Psoas muscle (tissue), 7 donors: ENCODE measurements at regions not wholly inside any gene's neighbourhood (a gene's known extent, or its start where the extent isn't known, plus 50 kb on each side); places are given as distances from the start of the nearest gene placed in this dataset.

Source experiments
- ATAC-seq, 4 donors: fragments of 200-7000 bp; cut with Tn5 transposase; one replicate each; pipeline ENCODE4 v1.9.1; 2020; ENCODE audit warnings: moderate library complexity in 3 of 4, mild to moderate bottlenecking in 2 of 4
- DNase-seq, 2 donors: peaks; one replicate each; pipeline ENCODE4 v3.0.0-alpha.2; 2020
- H3K27ac ChIP-seq: fragments of 200-600 bp; one replicate; pipeline ENCODE4 v1.8.0; 2022
- H3K27me3 ChIP-seq, 3 donors: fragments of 200-600 bp in 1 of 3; one replicate each; pipeline versions ENCODE4 v1.6.1 to v1.8.0; 2013 to 2022; ENCODE audit warnings: low read length in 2 of 3, mild to moderate bottlenecking in 2 of 3, moderate library complexity in 1 of 3; ENCODE audit not compliant: insufficient read depth in 3 of 3
- H3K36me3 ChIP-seq, 2 donors: fragments of 200-600 bp in 1 of 2; one replicate each; pipeline versions ENCODE4 v1.6.1 to v1.8.0; 2013 to 2022; ENCODE audit warnings: low read depth in 1 of 2, mild to moderate bottlenecking in 1 of 2, moderate library complexity in 1 of 2; ENCODE audit not compliant: insufficient read depth in 1 of 2
- H3K4me1 ChIP-seq: fragments of 200-600 bp; one replicate; pipeline ENCODE4 v1.8.0; 2022
- H3K4me3 ChIP-seq: fragments of 200-600 bp; one replicate; pipeline ENCODE4 v1.8.0; 2022; ENCODE audit warnings: mild to moderate bottlenecking
- H3K9me3 ChIP-seq: fragments of 200-600 bp; one replicate; pipeline ENCODE4 v1.8.0; 2022
- WGBS, 3 donors: extraction: QIAGEN DNeasy Blood & Tissue Kit; methylation state at CpG; one replicate each; pipeline versions ENCODE4 v1.1.6 to v1.1.7; 2013; 5-methylcytosine and 5-hydroxymethylcytosine counted together
- intact Hi-C, 2 donors: fragments of 100-400 bp; cut with DNase I; formaldehyde crosslinking; loops; one replicate each; pipeline versions ENCODE4 v1.11.0 to v1.14.2; 2022
- TF ChIP-seq, protein P1 (sequence below): fragments of 200-600 bp; IDR thresholded peaks from one replicate; pipeline ENCODE4 v1.8.0; 2022; ENCODE audit warnings: antibody characterized with exemption
- donor health status: healthy with polysubstance abuse.
- donor health status: DM: no; HTN: no; CAD: no; lungs with moderate emphysema.
- donor health status: Bipolar disorder and iron deficiency.
- donor health status: healthy.
- donor health status: DM: yes; HTN: yes; CAD: no.
- donor health status: DM: no; HTN: no; CAD: no.
- donor health status: DM: yes; HTN: yes; CAD: no.

- 54 to 70% (median 55%) methylated on average over 2 of the region's 2 CpGs for WGBS, 3 donors
- intact Hi-C loops = no loop called here
- ATAC-seq (no peak), DNase-seq (no peak)
- H3K27me3 ChIP-seq = no peaks in the 10 kb centered on the region
- no peaks in the 10 kb centered on the region for H3K9me3 ChIP-seq
- no peaks in the 10 kb centered on the region for H3K36me3 ChIP-seq
- no peak overlapping the region for H3K27ac ChIP-seq
- TF ChIP-seq, protein P1, sequence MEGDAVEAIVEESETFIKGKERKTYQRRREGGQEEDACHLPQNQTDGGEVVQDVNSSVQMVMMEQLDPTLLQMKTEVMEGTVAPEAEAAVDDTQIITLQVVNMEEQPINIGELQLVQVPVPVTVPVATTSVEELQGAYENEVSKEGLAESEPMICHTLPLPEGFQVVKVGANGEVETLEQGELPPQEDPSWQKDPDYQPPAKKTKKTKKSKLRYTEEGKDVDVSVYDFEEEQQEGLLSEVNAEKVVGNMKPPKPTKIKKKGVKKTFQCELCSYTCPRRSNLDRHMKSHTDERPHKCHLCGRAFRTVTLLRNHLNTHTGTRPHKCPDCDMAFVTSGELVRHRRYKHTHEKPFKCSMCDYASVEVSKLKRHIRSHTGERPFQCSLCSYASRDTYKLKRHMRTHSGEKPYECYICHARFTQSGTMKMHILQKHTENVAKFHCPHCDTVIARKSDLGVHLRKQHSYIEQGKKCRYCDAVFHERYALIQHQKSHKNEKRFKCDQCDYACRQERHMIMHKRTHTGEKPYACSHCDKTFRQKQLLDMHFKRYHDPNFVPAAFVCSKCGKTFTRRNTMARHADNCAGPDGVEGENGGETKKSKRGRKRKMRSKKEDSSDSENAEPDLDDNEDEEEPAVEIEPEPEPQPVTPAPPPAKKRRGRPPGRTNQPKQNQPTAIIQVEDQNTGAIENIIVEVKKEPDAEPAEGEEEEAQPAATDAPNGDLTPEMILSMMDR = no peak
- H3K4me3 ChIP-seq = no peak overlapping the region
- H3K4me1 ChIP-seq = peaks cover 19% of the 10 kb centered on the region
Observed at GRCh38 chr7:86981127-86981526, 78.3 kb downstream of the ELAPOR2 start.

DNA sequence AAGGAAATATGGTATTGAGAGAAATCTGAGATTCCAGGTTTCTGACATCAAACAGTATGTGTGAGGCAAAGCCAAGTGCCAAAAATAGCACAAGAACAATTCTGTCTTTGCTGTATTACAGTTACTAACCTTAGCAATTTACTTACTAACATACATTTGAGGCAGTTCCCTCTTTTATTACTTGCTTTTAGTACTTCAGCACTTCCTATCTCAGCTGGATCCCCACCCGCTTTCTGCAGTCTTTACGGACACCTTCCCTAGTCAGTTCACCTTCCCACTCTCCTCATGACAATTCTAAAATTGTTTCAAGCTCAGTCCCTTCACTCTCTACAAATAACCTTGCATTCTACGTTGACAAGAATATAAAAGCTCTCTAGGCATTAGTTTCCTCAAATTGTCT is 79.2 kb downstream of the ELAPOR2 start:
- Histone ChIP-seq H3K4me3 (no peak overlapping the region), H3K9me3 (no peaks in the 10 kb centered on the region), H3K27me3 (no peaks in the 10 kb centered on the region), H3K4me1 (peaks cover 19% of the 10 kb centered on the region), H3K27ac (no peak overlapping the region), H3K36me3 (no peaks in the 10 kb centered on the region)
- ATAC-seq (no peak), DNase-seq (no peak)
- intact Hi-C loops = no loop called here
- WGBS, 3 donors = 73 to 82% (median 76%) methylated on average over 3 of the region's 3 CpGs
- TF ChIP-seq, protein P1 = no peak

DNA sequence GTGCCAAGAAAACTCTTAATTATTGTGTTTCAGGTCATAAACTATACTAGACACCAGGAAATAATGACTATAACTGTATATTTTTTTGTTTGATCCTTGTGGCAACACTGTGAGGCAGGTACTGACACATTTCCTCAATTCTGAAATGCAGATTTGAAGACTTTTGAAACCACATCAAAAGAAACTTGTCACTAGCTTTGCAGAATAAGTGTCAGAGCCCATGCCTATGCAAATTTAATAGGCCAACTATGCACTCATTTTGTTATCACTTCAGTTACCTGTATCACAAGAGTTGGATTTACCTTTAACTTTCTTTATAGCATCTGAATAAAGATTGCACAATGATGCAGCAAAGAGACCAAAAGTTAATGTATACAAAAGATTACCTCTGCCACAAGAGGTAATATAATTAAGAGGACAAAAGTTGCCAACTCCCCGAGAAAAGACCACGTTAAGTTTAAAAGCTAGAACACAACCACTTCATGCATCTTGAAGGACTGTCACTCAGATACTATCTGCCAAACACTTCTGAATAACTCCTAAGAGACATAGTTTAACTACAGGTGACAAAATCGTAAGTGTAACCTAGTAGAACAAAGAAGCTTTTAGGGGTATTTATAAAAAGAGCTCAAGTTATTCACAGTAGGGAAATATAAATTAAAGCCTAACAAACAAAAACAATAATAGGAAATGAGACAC is 80.5 kb downstream of the ELAPOR2 start:
- Histone ChIP-seq H3K9me3 (no peaks in the 10 kb centered on the region), H3K36me3 (no peaks in the 10 kb centered on the region), H3K27ac (no peak overlapping the region), H3K4me1 (peaks cover 19% of the 10 kb centered on the region), H3K27me3 (no peaks in the 10 kb centered on the region), H3K4me3 (no peak overlapping the region)
- DNase-seq (no peak), ATAC-seq (no peak)
- intact Hi-C loops = no loop called here
- TF ChIP-seq, protein P1 = no peak
- 63 to 74% (median 67%) methylated on average over 3 of the region's 3 CpGs for WGBS, 3 donors

DNA sequence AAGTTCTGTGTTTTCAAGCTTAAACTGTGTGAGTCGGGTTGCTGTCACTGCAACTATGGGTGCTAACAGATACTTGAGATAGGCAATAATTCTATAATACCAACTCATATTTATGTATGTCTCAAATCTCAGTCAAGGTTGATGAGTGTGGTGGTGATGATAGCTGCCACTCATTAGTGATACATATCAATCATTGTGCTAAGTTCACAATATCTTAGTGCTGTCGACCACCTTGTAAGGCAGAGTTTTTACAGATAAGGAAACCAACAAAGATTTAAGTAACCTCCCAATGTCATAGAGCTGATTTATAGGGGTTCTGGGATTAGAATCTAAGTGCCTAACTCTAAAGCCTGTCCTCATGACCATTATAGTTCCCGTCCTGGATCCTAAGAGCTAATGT is 82.5 kb downstream of the ELAPOR2 start:
- peaks cover 23% of the 10 kb centered on the region for H3K4me1 ChIP-seq
- TF ChIP-seq, protein P1 = no peak
- ATAC-seq (no peak), DNase-seq (no peak)
- H3K9me3 ChIP-seq = no peaks in the 10 kb centered on the region
- no peak overlapping the region for H3K4me3 ChIP-seq
- intact Hi-C loops = no loop called here
- H3K27ac ChIP-seq = no peak overlapping the region
- H3K27me3 ChIP-seq = no peaks in the 10 kb centered on the region
- 87 to 93% (median 90%) methylated on average over 3 of the region's 3 CpGs for WGBS, 3 donors
- H3K36me3 ChIP-seq = no peaks in the 10 kb centered on the region

GRCh38 chr7:86975914-86976313 is 83.5 kb downstream of the ELAPOR2 start:
- no peak overlapping the region for H3K4me3 ChIP-seq
- no peaks in the 10 kb centered on the region for H3K27me3 ChIP-seq
- TF ChIP-seq, protein P1 = no peak
- H3K36me3 ChIP-seq = no peaks in the 10 kb centered on the region
- H3K4me1 ChIP-seq = peaks cover 19% of the 10 kb centered on the region
- no peaks in the 10 kb centered on the region for H3K9me3 ChIP-seq
- no peak overlapping the region for H3K27ac ChIP-seq
- DNase-seq (no peak), ATAC-seq (no peak)
- intact Hi-C loops = no loop called here
- WGBS, 3 donors = 33 to 50% (median 39%) methylated on average over 1 of the region's 1 CpG
